GM12878 (cell line): ENCODE measurements at regions not wholly inside any gene's neighbourhood (a gene's known extent, or its start where the extent isn't known, plus 50 kb on each side); places are given as distances from the start of the nearest gene placed in this dataset.

Experiments
- ATAC-seq: fragments of 200-7000 bp; cut with Tn5 transposase; 3 replicates; pipeline ENCODE4 v1.9.1; 2020; ENCODE audit warnings: mild to moderate bottlenecking, moderate library complexity
- BruUV-seq: library from RNA; stranded (reverse); fragments of 400-500 nt; replicated peaks from 2 replicates; lab custom pipeline; 2021; lab: Mats Ljungman, UMichigan
- CTCF ChIA-PET: fragments of 300-600 bp; sonication (Branson Sonifier 250); formaldehyde crosslinking; extraction: SDS; loops from one replicate; lab custom pipeline; 2021; ENCODE audit warnings: inconsistent platforms; lab: Yijun Ruan, JAX
- POLR2A ChIA-PET: fragments of 350-600 bp; formaldehyde crosslinking; extraction: SDS; loops from one replicate; lab custom pipeline; 2021; ENCODE audit warnings: inconsistent platforms; lab: Charles Lee
- RAD21 ChIA-PET: fragments of 300-600 bp; sonication (Branson Sonifier 250); formaldehyde crosslinking; loops from one replicate; lab custom pipeline; 2023; ENCODE audit warnings: antibody characterized with exemption; ENCODE audit not compliant: unreplicated experiment; lab: Charles Lee
- SMC1A ChIA-PET: fragments of 300-600 bp; sonication (Branson Sonifier 250); formaldehyde crosslinking; loops from one replicate; lab custom pipeline; 2023; ENCODE audit not compliant: unreplicated experiment, uncharacterized antibody; lab: Charles Lee
- DNase-seq: peaks from one replicate; pipeline ENCODE4 v3.0.0-alpha.2; 2011; ENCODE audit warnings: low read depth, low spot score
- FAIRE-seq: peaks from 3 replicates; lab custom pipeline; 2011; peaks lifted over from hg19 to GRCh38; lab: Jason Lieb, UNC
- H2AFZ ChIP-seq: 2 replicates; pipeline ENCODE4 v1.6.0; 2011; ENCODE audit warnings: low read depth, low read length, control low read depth; ENCODE audit not compliant: control insufficient read depth
- H3K27ac ChIP-seq: 2 replicates; pipeline ENCODE4 v1.5.1; 2011; ENCODE audit warnings: control low read depth; ENCODE audit not compliant: control insufficient read depth, insufficient read depth
- H3K27me3 ChIP-seq, 2 experiments: replicated peaks in 1 of 2; 2 replicates each; pipeline versions ENCODE4 v1.6.0 to v1.6.1; 2011; ENCODE audit warnings: low read length in 1 of 2; ENCODE audit not compliant: control insufficient read depth in 2 of 2, insufficient read depth in 2 of 2
- H3K36me3 ChIP-seq, 2 experiments: 2 replicates each; pipeline ENCODE4 v1.5.1; 2011; ENCODE audit warnings: low read length in 1 of 2; ENCODE audit not compliant: control insufficient read depth in 2 of 2, insufficient read depth in 2 of 2
- H3K4me1 ChIP-seq: 2 replicates; pipeline ENCODE4 v1.6.1; 2011; ENCODE audit warnings: mild to moderate bottlenecking, low read length, moderate library complexity, mixed read lengths; ENCODE audit not compliant: control insufficient read depth, insufficient read depth
- H3K4me2 ChIP-seq: 2 replicates; pipeline ENCODE4 v1.6.0; 2011; ENCODE audit warnings: control low read depth; ENCODE audit not compliant: control insufficient read depth, insufficient read depth
- H3K4me3 ChIP-seq: fragments of 200-600 bp; sonication (generic); 2 replicates; pipeline ENCODE4 v1.5.1; 2016
- H3K79me2 ChIP-seq: 2 replicates; pipeline ENCODE4 v1.6.0; 2011; ENCODE audit warnings: low read length; ENCODE audit not compliant: control insufficient read depth, insufficient read depth
- H3K9ac ChIP-seq: 2 replicates; pipeline ENCODE4 v1.8.0; 2011; ENCODE audit warnings: low read length, control low read depth, mixed read lengths; ENCODE audit not compliant: control insufficient read depth, insufficient read depth
- H3K9me3 ChIP-seq: replicated peaks from 3 replicates; pipeline ENCODE4 v1.5.1; 2011; ENCODE audit warnings: mild to moderate bottlenecking, low read length; ENCODE audit not compliant: control insufficient read depth, insufficient read depth
- H4K20me1 ChIP-seq: 2 replicates; pipeline ENCODE4 v1.6.0; 2011; ENCODE audit not compliant: control insufficient read depth, insufficient read depth
- CHD2 ChIP-seq: IDR thresholded peaks from 2 replicates; pipeline ENCODE4 v1.6.1; 2011; ENCODE audit warnings: low read depth, low read length, improper control_type of control experiment, borderline replicate concordance
- CHD4 ChIP-seq: fragments of 200-600 bp; sonication (generic); IDR thresholded peaks from 2 replicates; pipeline ENCODE4 v1.6.1; 2016; ENCODE audit warnings: mild to moderate bottlenecking
- EGR1 ChIP-seq, 2 experiments: IDR thresholded peaks; 1 replicate in 1 of 2; 2 replicates in 1 of 2; pipeline ENCODE4 v1.6.1; 2011 to 2012; ENCODE audit warnings: low read depth in 2 of 2, low read length in 2 of 2, borderline replicate concordance in 1 of 2, mild to moderate bottlenecking in 1 of 2, moderate library complexity in 1 of 2
- ESRRA ChIP-seq: IDR thresholded peaks from 2 replicates; pipeline ENCODE4 v1.6.1; 2012; ENCODE audit warnings: mild to moderate bottlenecking, low read length, improper control_type of control experiment
- FOXK2 ChIP-seq: fragments of 450-650 bp; IDR thresholded peaks from 2 replicates; pipeline ENCODE4 v1.6.1; 2017; ENCODE audit warnings: mild to moderate bottlenecking, moderate library complexity
- HDAC2 ChIP-seq: fragments of 200-600 bp; sonication (generic); IDR thresholded peaks from 2 replicates; pipeline ENCODE4 v1.6.1; 2017
- HSF1 ChIP-seq: fragments of 150-350 bp; IDR thresholded peaks from 2 replicates; pipeline ENCODE4 v1.6.1; 2014; ENCODE audit warnings: mild to moderate bottlenecking, low read depth, low read length
- MTA2 ChIP-seq: fragments of 450-650 bp; IDR thresholded peaks from 2 replicates; pipeline ENCODE4 v1.6.1; 2016; ENCODE audit warnings: low read depth, mild to moderate bottlenecking, moderate library complexity
- NFYA ChIP-seq: IDR thresholded peaks from 2 replicates; pipeline ENCODE4 v1.6.1; 2011; ENCODE audit warnings: low read depth, mild to moderate bottlenecking, low read length, improper control_type of control experiment, borderline replicate concordance
- POU2F2 ChIP-seq: IDR thresholded peaks from 3 replicates; pipeline ENCODE4 v1.6.1; 2011; ENCODE audit warnings: low read depth, mild to moderate bottlenecking, low read length, borderline replicate concordance
- SMAD5 ChIP-seq: IDR thresholded peaks from 2 replicates; pipeline ENCODE4 v1.6.1; 2016; ENCODE audit warnings: antibody characterized with exemption, low read depth
- SRF ChIP-seq, 2 experiments: IDR thresholded peaks; 2 replicates each; pipeline ENCODE4 v1.6.1; 2011; ENCODE audit warnings: low read depth in 2 of 2, low read length in 2 of 2, mild to moderate bottlenecking in 1 of 2, moderate library complexity in 1 of 2
- STAT3 ChIP-seq: IDR thresholded peaks from 2 replicates; pipeline ENCODE4 v1.6.1; 2011; ENCODE audit warnings: low read depth, low read length, improper control_type of control experiment
- ZBED1 ChIP-seq: IDR thresholded peaks from 2 replicates; pipeline ENCODE4 v1.6.1; 2016; ENCODE audit warnings: borderline replicate concordance
- ZZZ3 ChIP-seq: IDR thresholded peaks from 2 replicates; pipeline ENCODE4 v1.6.1; 2011; ENCODE audit warnings: low read depth; ENCODE audit not compliant: control insufficient read depth, insufficient read length
- WGBS: methylation state at CpG from one replicate; pipeline ENCODE4 v1.1.6; 2016; ENCODE audit warnings: low lambda C conversion rate; ENCODE audit not compliant: insufficient replicate concordance, insufficient coverage; ENCODE audit errors: missing lambda C conversion rate; 5-methylcytosine and 5-hydroxymethylcytosine counted together
- in situ Hi-C: fragments of 300-500 bp; cut with MboI; formaldehyde crosslinking; loops from 9 replicates; pipeline ENCODE4 v1.14.3; 2018; ENCODE audit warnings: mixed read lengths
- intact Hi-C: fragments of 100-400 bp; cut with micrococcal nuclease; formaldehyde crosslinking; loops from one replicate; pipeline ENCODE4 v1.14.2; 2022; ENCODE audit not compliant: unreplicated experiment
- TF ChIP-seq, protein P1 (sequence below): fragments of 450-650 bp; IDR thresholded peaks from 2 replicates; pipeline ENCODE4 v1.6.1; 2017; ENCODE audit warnings: borderline replicate concordance

GRCh38 chr9:91073811-91074771, 272.5 kb downstream of the SYK start:
- RAD21 ChIA-PET = no interaction called here
- SMC1A ChIA-PET = no interaction called here
- H3K27me3 ChIP-seq = no peaks in the 10 kb centered on the region; a peak in 1 of 4 replicates
- intact Hi-C loops (no loop called here), in situ Hi-C loops (no loop called here)
- no peaks in the 10 kb centered on the region for H3K79me2 ChIP-seq
- no peaks in the 10 kb centered on the region; the same call in 2 of the 3 replicates for H3K9me3 ChIP-seq
- no peak overlapping the region for H3K9ac ChIP-seq
- no peak overlapping the region for H3K4me3 ChIP-seq
- no peak overlapping the region for H3K4me2 ChIP-seq
- DNase-seq (no peak), FAIRE-seq (no peak), ATAC-seq (no peak)
- POLR2A ChIA-PET = no interaction called here
- no peaks in the 10 kb centered on the region for H4K20me1 ChIP-seq
- H3K36me3 ChIP-seq = no peaks in the 10 kb centered on the region
- no peak overlapping the region for H3K27ac ChIP-seq
- no TSS peak for BruUV-seq
- H2AFZ ChIP-seq = no peak overlapping the region
- 31% methylated on average over 14 of the region's 14 CpGs for WGBS
- TF ChIP-seq SMAD5 (no peak), CHD2 (no peak), FOXK2 (no peak), SRF (IDR thresholded peaks at IDR 0.05; ENCODE audit: low read depth in 2 of 2, low read length in 2 of 2) (no peak), EGR1 (IDR thresholded peaks at IDR 0.05; ENCODE audit: borderline replicate concordance in 1 of 2, low read depth in 2 of 2, low read length in 2 of 2) (no peak), CHD4 (no peak)
- CTCF ChIA-PET = no interaction called here
- no peaks in the 10 kb centered on the region for H3K4me1 ChIP-seq

GRCh38 chr9:91074866-91075265, 273.2 kb downstream of the SYK start:
- RAD21 ChIA-PET = no interaction called here
- H3K4me2 ChIP-seq = no peak overlapping the region
- no TSS peak for BruUV-seq
- TF ChIP-seq HDAC2 (no peak), ZBED1 (no peak), STAT3 (no peak), ESRRA (no peak), ZZZ3 (no peak), NFYA (no peak), POU2F2 (no peak), HSF1 (no peak), MTA2 (no peak)
- TF ChIP-seq, protein P1, sequence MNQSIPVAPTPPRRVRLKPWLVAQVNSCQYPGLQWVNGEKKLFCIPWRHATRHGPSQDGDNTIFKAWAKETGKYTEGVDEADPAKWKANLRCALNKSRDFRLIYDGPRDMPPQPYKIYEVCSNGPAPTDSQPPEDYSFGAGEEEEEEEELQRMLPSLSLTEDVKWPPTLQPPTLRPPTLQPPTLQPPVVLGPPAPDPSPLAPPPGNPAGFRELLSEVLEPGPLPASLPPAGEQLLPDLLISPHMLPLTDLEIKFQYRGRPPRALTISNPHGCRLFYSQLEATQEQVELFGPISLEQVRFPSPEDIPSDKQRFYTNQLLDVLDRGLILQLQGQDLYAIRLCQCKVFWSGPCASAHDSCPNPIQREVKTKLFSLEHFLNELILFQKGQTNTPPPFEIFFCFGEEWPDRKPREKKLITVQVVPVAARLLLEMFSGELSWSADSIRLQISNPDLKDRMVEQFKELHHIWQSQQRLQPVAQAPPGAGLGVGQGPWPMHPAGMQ = no peak

More at GRCh38 chr9:91074866-91075265, 273.2 kb downstream of the SYK start:
- H3K9ac ChIP-seq = no peak overlapping the region
- CTCF ChIA-PET = no interaction called here
- H3K79me2 ChIP-seq = no peaks in the 10 kb centered on the region
- H3K36me3 ChIP-seq = no peaks in the 10 kb centered on the region
- WGBS = 45% methylated on average over 13 of the region's 13 CpGs
- peaks cover 0 to 2% of the 10 kb centered on the region in 2 experiments; a peak in 1 of 4 replicates for H3K27me3 ChIP-seq
- FAIRE-seq (no peak), ATAC-seq (no peak), DNase-seq (no peak)
- no peak overlapping the region for H2AFZ ChIP-seq
- no peaks in the 10 kb centered on the region for H3K9me3 ChIP-seq
- SMC1A ChIA-PET = no interaction called here
- intact Hi-C loops = no loop called here
- in situ Hi-C loops = no loop called here
- no peak overlapping the region for H3K27ac ChIP-seq
- H4K20me1 ChIP-seq = no peaks in the 10 kb centered on the region
- no peaks in the 10 kb centered on the region for H3K4me1 ChIP-seq
- no peak overlapping the region for H3K4me3 ChIP-seq
- POLR2A ChIA-PET = no interaction called here
